GM10248 (cell line): ENCODE measurements at regions not wholly inside any gene's neighbourhood (a gene's known extent, or its start where the extent isn't known, plus 50 kb on each side); places are given as distances from the start of the nearest gene placed in this dataset.

Experiments
- CTCF ChIA-PET: fragments of 300-600 bp; sonication (Branson Sonifier 250); formaldehyde crosslinking; extraction: SDS; loops from one replicate; lab custom pipeline; 2021; ENCODE audit warnings: antibody characterized with exemption; lab: Yijun Ruan, JAX
- POLR2A ChIA-PET: fragments of 350-650 bp; sonication (Branson Sonifier 250); formaldehyde crosslinking; extraction: SDS; loops from one replicate; lab custom pipeline; 2020; ENCODE audit warnings: antibody characterized with exemption; lab: Yijun Ruan, JAX
- DNase-seq: peaks from one replicate; pipeline ENCODE4 v3.0.0; 2012; ENCODE audit errors: extremely low spot score
- TF ChIP-seq, protein P1 (sequence below): IDR thresholded peaks from 2 replicates; pipeline ENCODE4 v1.5.1; 2012; ENCODE audit warnings: mild to moderate bottlenecking, low read depth; ENCODE audit errors: extremely low read depth, missing control alignments, control extremely low read depth

- TF ChIP-seq, protein P1, sequence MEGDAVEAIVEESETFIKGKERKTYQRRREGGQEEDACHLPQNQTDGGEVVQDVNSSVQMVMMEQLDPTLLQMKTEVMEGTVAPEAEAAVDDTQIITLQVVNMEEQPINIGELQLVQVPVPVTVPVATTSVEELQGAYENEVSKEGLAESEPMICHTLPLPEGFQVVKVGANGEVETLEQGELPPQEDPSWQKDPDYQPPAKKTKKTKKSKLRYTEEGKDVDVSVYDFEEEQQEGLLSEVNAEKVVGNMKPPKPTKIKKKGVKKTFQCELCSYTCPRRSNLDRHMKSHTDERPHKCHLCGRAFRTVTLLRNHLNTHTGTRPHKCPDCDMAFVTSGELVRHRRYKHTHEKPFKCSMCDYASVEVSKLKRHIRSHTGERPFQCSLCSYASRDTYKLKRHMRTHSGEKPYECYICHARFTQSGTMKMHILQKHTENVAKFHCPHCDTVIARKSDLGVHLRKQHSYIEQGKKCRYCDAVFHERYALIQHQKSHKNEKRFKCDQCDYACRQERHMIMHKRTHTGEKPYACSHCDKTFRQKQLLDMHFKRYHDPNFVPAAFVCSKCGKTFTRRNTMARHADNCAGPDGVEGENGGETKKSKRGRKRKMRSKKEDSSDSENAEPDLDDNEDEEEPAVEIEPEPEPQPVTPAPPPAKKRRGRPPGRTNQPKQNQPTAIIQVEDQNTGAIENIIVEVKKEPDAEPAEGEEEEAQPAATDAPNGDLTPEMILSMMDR = no peak
- POLR2A ChIA-PET = no interaction called here
- DNase-seq = no peak
- CTCF ChIA-PET = no interaction called here
Observed at GRCh38 chr15:95432878-95433405, 897.6 kb upstream of the NR2F2 start.

DNA sequence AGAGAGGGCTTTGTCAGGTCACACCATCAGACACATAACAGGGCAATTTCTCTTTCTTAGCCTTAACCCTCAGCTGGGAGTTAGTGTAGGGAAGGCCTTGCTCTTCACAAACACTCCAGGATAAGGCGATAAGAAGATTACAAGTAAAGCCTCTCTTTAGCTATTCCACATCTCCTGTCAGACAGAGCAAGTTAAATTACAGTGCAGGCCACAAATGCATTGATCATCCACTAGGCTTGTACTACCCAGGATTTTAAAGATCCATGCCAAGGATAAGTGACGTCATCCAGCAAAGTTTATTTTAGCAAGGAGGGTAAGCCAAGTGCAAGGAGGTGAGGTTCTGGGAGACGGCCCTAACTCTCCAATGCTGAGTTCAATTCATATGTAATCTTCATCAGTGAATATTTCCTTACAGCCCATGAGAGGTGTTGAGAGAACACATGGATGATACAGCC, 890.6 kb upstream of the NR2F2 start:
- ChIA-PET CTCF (interaction anchor here (1.6 kb wide), 1 partner anchor 9 kb away, joined by 4 read pairs; no protein-coding TSS in a partner anchor), POLR2A (no interaction called here)
- DNase-seq = no peak
- TF ChIP-seq, protein P1 = no peak

DNA sequence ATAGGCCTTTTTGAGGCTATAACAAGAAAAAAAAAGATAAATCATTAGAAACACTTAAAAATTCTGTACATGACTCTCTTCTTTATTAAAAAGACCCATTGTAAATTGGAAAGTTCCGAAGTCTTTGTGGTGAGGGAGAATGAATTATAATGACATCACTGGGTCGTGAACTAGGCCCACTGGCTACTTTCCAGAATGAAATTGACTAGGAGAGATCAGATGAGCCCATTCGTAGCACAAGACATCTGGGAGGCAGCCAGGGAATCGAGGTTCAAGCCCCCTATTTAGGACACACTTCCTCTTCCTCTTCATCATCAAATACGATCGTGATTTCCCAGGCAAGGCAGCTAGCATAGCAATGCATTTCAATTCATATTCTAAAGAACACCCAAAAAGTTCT, 889.8 kb upstream of the NR2F2 start:
- TF ChIP-seq, protein P1 = no peak
- CTCF ChIA-PET = interaction anchor here (1.0 kb wide), 1 partner anchor 23 kb away, joined by 3 read pairs; no protein-coding TSS in a partner anchor
- DNase-seq = no peak
- POLR2A ChIA-PET = no interaction called here

- TF ChIP-seq, protein P1 = no peak
- ChIA-PET CTCF (interaction anchor here (1.1 kb wide), 1 partner anchor 28 kb away, joined by 4 read pairs; no protein-coding TSS in a partner anchor), POLR2A (no interaction called here)
- no peak for DNase-seq
Observed at GRCh38 chr15:95442107-95442719, 888.3 kb upstream of the NR2F2 start.

DNA sequence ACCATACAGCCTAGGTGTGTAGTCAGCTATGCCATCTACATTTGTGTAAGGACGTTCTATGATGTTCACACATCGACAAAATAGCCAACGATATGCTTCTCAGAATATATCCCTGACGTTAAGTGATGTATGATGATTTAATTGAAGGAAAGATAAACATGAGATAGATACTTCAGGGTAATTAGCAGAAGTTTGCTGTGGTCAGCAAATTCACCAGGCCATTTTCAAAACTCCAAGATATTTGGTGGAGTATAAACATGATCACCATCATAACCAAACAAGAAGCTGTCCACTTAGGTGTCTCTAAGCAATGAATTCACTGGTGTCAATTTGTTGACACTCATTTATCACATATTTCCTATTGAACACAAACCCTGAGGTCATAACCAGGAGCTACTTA, 885.6 kb upstream of the NR2F2 start:
- CTCF ChIA-PET = no interaction called here
- no peak for DNase-seq
- POLR2A ChIA-PET = no interaction called here
- TF ChIP-seq, protein P1 = no peak

DNA sequence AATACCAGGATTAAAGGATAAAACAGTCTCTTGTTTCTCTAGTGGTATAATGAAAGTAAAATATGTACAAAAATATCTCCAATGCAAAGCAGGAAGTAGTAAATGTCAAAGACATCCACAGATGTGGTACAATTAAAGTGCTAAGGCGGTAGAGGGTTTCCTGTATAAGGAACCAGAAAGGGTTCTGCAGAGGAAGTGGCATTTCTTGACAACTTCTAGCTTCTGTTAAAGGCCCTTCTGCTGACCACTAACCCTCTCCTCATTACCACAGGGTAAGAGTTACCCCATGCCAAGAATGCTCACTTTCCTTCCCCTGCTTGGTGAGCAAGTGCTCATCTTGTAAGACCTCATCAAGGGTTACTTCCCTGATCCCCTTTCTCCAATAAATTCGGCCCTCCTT, 883.6 kb upstream of the NR2F2 start:
- DNase-seq = no peak
- ChIA-PET CTCF (no interaction called here), POLR2A (no interaction called here)
- TF ChIP-seq, protein P1 = no peak
